ENCODE measurements at regions not wholly inside any gene's neighbourhood (a gene's known extent, or its start where the extent isn't known, plus 50 kb on each side); places are given as distances from the start of the nearest gene placed in this dataset.

DNA sequence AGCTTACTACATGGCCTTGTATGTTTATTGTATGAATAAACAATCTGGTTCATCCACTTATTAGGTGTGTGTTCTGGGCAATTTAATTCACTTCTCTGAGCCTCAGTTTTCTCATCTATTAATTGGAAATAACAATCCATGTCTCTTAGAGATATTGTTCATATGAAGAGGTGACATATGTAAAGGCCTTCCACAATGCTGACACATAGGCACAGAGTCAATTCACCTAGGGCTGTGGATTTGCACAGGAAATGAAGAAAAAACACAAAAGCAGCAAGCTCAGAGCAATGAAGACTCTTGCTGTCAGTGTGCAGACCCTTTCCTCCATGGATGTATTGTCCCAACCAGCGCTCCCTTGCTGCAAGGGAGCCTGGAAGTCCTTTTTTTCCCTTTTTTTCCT is 195.2 kb upstream of the CAMK1G start:
- no peaks in the 10 kb centered on the region for H3K27me3 ChIP-seq
- TF ChIP-seq, protein P1, sequence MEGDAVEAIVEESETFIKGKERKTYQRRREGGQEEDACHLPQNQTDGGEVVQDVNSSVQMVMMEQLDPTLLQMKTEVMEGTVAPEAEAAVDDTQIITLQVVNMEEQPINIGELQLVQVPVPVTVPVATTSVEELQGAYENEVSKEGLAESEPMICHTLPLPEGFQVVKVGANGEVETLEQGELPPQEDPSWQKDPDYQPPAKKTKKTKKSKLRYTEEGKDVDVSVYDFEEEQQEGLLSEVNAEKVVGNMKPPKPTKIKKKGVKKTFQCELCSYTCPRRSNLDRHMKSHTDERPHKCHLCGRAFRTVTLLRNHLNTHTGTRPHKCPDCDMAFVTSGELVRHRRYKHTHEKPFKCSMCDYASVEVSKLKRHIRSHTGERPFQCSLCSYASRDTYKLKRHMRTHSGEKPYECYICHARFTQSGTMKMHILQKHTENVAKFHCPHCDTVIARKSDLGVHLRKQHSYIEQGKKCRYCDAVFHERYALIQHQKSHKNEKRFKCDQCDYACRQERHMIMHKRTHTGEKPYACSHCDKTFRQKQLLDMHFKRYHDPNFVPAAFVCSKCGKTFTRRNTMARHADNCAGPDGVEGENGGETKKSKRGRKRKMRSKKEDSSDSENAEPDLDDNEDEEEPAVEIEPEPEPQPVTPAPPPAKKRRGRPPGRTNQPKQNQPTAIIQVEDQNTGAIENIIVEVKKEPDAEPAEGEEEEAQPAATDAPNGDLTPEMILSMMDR (IDR thresholded peaks at IDR 0.05) = no peak
- no peak overlapping the region for H3K27ac ChIP-seq
- H3K36me3 ChIP-seq = no peaks in the 10 kb centered on the region
- ATAC-seq = no peak
- H3K4me1 ChIP-seq = no peaks in the 10 kb centered on the region
- no peaks in the 10 kb centered on the region for H3K9me3 ChIP-seq
- no peak for DNase-seq
- intact Hi-C loops (cut with DNase I) = no loop called here
- H3K4me3 ChIP-seq = no peak overlapping the region

- intact Hi-C loops (cut with DNase I) = no loop called here
Observed at GRCh38 chr1:209389258-209389657, 194.3 kb upstream of the CAMK1G start.

DNA sequence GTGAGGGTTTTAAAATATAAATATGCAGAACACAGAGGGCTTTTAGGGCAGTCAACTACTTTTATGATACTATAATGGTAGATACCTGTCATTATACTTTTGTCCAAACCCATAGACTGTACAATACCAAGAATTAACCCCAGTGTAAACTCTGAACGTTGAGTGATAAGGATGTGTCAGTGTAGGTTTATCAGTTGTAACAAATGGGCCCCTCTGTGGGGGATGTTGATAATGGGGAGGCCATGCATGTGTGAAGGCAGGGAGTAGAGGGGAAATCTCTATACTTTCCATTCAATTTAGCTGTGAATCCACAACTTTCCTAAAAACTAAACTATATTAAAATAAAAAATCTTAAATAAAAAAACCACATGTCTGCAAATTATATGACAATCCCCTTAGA is 193.5 kb upstream of the CAMK1G start:
- intact Hi-C loops (cut with DNase I) = no loop called here
- TF ChIP-seq, protein P1 (IDR thresholded peaks at IDR 0.05) = no peak
- H3K9me3 ChIP-seq = no peaks in the 10 kb centered on the region
- H3K27ac ChIP-seq = no peak overlapping the region
- no peaks in the 10 kb centered on the region for H3K27me3 ChIP-seq
- H3K4me3 ChIP-seq = no peak overlapping the region
- no peaks in the 10 kb centered on the region for H3K4me1 ChIP-seq
- no peak for DNase-seq
- H3K36me3 ChIP-seq = no peaks in the 10 kb centered on the region
- no peak for ATAC-seq

More at GRCh38 chr1:209389258-209389657, 194.3 kb upstream of the CAMK1G start:
- Histone ChIP-seq H3K27ac (no peak overlapping the region), H3K36me3 (no peaks in the 10 kb centered on the region), H3K9me3 (no peaks in the 10 kb centered on the region), H3K4me3 (no peak overlapping the region), H3K27me3 (no peaks in the 10 kb centered on the region), H3K4me1 (no peaks in the 10 kb centered on the region)
- ATAC-seq = peak; percentile 48
- DNase-seq = no peak
- TF ChIP-seq, protein P1 (IDR thresholded peaks at IDR 0.05) = no peak

DNA sequence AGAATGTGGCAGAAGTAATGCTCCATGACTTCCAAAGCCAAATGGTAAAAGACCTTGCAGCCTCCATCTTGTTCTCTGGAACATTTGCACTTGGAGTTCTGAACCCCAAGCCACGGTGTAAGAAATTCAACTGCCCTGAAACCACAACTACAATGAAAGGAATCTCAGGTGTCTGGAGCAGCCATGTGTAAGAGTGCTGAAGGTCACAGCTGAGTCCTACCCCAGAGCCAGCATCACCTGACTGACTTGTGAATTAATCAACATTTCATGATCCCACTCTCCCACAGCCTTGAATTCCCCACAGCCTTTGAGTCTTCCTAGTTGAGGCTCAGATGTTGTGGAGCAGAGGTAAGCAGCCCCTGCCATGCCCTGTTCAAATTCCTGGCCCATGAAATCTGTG is 192.8 kb upstream of the CAMK1G start:
- no peaks in the 10 kb centered on the region for H3K4me1 ChIP-seq
- H3K9me3 ChIP-seq = no peaks in the 10 kb centered on the region
- TF ChIP-seq, protein P1 (IDR thresholded peaks at IDR 0.05) = no peak
- H3K36me3 ChIP-seq = no peaks in the 10 kb centered on the region
- intact Hi-C loops (cut with DNase I) = no loop called here
- H3K4me3 ChIP-seq = no peak overlapping the region
- ATAC-seq (no peak), DNase-seq (no peak)
- no peaks in the 10 kb centered on the region for H3K27me3 ChIP-seq
- H3K27ac ChIP-seq = no peak overlapping the region

- Histone ChIP-seq H3K4me1 (no peaks in the 10 kb centered on the region), H3K27me3 (no peaks in the 10 kb centered on the region)
- intact Hi-C loops (cut with DNase I) = no loop called here
Observed at GRCh38 chr1:209391792-209392191, 191.7 kb upstream of the CAMK1G start.

More at GRCh38 chr1:209391792-209392191, 191.7 kb upstream of the CAMK1G start:
- DNase-seq (no peak), ATAC-seq (no peak)
- Histone ChIP-seq H3K4me3 (no peak overlapping the region), H3K27ac (no peak overlapping the region), H3K9me3 (no peaks in the 10 kb centered on the region), H3K36me3 (no peaks in the 10 kb centered on the region)
- TF ChIP-seq, protein P1 (IDR thresholded peaks at IDR 0.05) = no peak

All from left lung (tissue), 4 donors.